H1 (cell line): ENCODE measurements at regions not wholly inside any gene's neighbourhood (a gene's known extent, or its start where the extent isn't known, plus 50 kb on each side); places are given as distances from the start of the nearest gene placed in this dataset.

ENCODE experiments used
- EZH2 ChIP-seq: fragments of 200-600 bp; sonication (generic); IDR thresholded peaks from 2 replicates; pipeline ENCODE4 v1.7.1; 2012; ENCODE audit warnings: low read depth, mild to moderate bottlenecking, moderate library complexity, low read length, inconsistent platforms; ENCODE audit not compliant: severe bottlenecking
- HDAC2 ChIP-seq, 2 experiments: fragments of 300-600 bp in 1 of 2; sonication (generic) in 1 of 2; IDR thresholded peaks; 2 replicates each; pipeline ENCODE4 v1.6.1; 2011 to 2012; ENCODE audit warnings: low read depth in 2 of 2, low read length in 2 of 2, mild to moderate bottlenecking in 2 of 2, moderate library complexity in 2 of 2, borderline replicate concordance in 1 of 2, inconsistent platforms in 1 of 2
- JUN ChIP-seq: IDR thresholded peaks from 2 replicates; pipeline ENCODE4 v1.6.1; 2011; ENCODE audit warnings: low read depth, mild to moderate bottlenecking, improper control_type of control experiment, low read length
- JUND ChIP-seq: IDR thresholded peaks from 2 replicates; pipeline ENCODE4 v1.6.1; 2011; ENCODE audit warnings: mild to moderate bottlenecking, improper control_type of control experiment, low read length
- KDM5A ChIP-seq: fragments of 200-600 bp; IDR thresholded peaks from 2 replicates; pipeline ENCODE4 v1.7.1; 2012; ENCODE audit warnings: mild to moderate bottlenecking, low read length, inconsistent platforms, mixed read lengths
- MAFK ChIP-seq: IDR thresholded peaks from 2 replicates; pipeline ENCODE4 v1.6.1; 2012; ENCODE audit warnings: low read depth, mild to moderate bottlenecking, improper control_type of control experiment, low read length
- POLR2AphosphoS5 ChIP-seq: IDR thresholded peaks from 2 replicates; pipeline ENCODE4 v1.6.1; 2011; ENCODE audit warnings: low read depth, low read length
- SP1 ChIP-seq: IDR thresholded peaks from 2 replicates; pipeline ENCODE4 v1.6.1; 2011; ENCODE audit warnings: low read depth, low read length
- TAF1 ChIP-seq: IDR thresholded peaks from 2 replicates; pipeline ENCODE4 v1.6.1; 2011; ENCODE audit warnings: mild to moderate bottlenecking, low read depth, low read length
- TF ChIP-seq, protein P1 (sequence below), 3 experiments: IDR thresholded peaks; 1 replicate in 2 of 3; 2 replicates in 1 of 3; pipeline versions ENCODE4 v1.5.1 to v1.6.1; 2011; ENCODE audit warnings: low read length in 3 of 3, mild to moderate bottlenecking in 3 of 3, inconsistent platforms in 2 of 3, low read depth in 1 of 3, moderate library complexity in 1 of 3; ENCODE audit not compliant: insufficient read depth in 1 of 3; ENCODE audit errors: control extremely low read depth in 1 of 3

DNA sequence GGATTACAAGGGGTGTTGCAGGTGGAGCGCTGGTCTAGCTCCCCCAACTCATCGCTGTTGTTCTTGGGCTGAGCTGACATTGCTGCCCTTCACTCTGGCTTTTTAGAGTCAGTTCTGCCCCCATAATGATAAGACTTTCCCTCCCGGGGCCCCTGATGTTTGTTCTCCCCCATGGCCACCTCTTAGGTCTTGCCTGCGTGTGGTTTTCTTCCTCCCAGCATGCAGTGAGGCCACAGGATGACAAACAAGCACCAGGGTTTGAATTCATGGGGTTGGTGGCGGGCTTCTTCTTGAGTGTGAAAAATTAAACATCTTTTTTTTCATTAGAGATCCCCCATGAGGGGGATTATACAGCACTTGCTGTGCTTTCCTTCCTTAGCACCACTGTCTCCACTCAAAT, 74.1 kb downstream of the CTAGE1 start:
- TF ChIP-seq HDAC2 (IDR thresholded peaks at IDR 0.05; ENCODE audit: borderline replicate concordance in 1 of 2, low read depth in 2 of 2, low read length in 2 of 2) = no peak
- TF ChIP-seq SP1 = no peak
- TF ChIP-seq, protein P1, sequence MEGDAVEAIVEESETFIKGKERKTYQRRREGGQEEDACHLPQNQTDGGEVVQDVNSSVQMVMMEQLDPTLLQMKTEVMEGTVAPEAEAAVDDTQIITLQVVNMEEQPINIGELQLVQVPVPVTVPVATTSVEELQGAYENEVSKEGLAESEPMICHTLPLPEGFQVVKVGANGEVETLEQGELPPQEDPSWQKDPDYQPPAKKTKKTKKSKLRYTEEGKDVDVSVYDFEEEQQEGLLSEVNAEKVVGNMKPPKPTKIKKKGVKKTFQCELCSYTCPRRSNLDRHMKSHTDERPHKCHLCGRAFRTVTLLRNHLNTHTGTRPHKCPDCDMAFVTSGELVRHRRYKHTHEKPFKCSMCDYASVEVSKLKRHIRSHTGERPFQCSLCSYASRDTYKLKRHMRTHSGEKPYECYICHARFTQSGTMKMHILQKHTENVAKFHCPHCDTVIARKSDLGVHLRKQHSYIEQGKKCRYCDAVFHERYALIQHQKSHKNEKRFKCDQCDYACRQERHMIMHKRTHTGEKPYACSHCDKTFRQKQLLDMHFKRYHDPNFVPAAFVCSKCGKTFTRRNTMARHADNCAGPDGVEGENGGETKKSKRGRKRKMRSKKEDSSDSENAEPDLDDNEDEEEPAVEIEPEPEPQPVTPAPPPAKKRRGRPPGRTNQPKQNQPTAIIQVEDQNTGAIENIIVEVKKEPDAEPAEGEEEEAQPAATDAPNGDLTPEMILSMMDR (IDR thresholded peaks at IDR 0.05; ENCODE audit: control extremely low read depth in 1 of 3, insufficient read depth in 1 of 3, low read depth in 1 of 3, low read length in 3 of 3) = no peak
- no peak for TF ChIP-seq MAFK
- TF ChIP-seq JUND = no peak
- TF ChIP-seq POLR2AphosphoS5 = no peak
- no peak for TF ChIP-seq KDM5A
- TF ChIP-seq JUN = no peak
- TF ChIP-seq TAF1 = no peak
- TF ChIP-seq EZH2 = no peak
